ENCODE measurements at regions not wholly inside any gene's neighbourhood (a gene's known extent, or its start where the extent isn't known, plus 50 kb on each side); places are given as distances from the start of the nearest gene placed in this dataset.

GRCh38 chr7:115883629-115884028 lies 146.9 kb downstream of the TFEC start:
- DNase-seq (ENCODE audit: low read depth in 2 of 2): no peak

GRCh38 chr7:115881476-115881875 lies 149.1 kb downstream of the TFEC start:
- DNase-seq (ENCODE audit: low read depth in 2 of 2): no peak

DNA sequence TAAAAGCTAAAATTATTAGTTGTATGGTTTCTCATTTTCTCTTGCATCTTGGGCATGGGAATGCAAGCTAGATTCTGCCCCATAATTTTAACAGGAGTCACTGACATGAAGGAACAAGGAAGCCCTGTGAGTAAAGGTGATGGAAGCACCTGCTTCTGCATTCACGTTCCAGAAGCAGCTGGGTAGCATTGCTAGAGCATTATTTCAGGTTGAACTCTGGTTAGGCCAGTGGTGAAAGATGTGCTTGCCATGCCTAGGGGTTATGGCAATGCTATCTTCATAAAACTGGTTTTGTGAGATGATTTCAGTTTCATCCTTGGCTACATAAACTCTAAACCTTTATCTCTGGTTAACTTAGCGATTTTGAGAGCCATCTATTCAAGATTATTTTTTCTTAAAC lies 151.4 kb downstream of the TFEC start:
- DNase-seq (ENCODE audit: low read depth in 2 of 2): no peak

DNA sequence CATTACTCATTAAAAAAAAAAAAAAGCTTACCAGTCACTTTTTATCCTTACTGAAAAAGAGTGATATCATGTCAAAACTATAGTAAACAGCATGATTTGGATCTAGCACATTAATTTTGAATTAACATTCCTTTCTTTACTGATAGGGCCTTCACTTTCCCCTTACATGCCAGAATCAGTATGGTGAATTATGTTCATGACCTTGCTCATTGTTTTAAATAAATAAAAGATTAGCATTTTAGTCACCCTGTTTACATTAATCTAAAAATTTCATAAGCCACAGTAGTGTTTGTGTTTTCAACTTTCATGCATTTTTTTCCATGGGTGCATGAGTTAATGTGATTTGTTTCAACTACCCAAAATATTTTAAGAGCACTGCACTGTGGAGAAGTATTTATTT lies 160.8 kb downstream of the TFEC start:
- DNase-seq (ENCODE audit: low read depth in 2 of 2): no peak

GRCh38 chr7:115869190-115869589 lies 161.4 kb downstream of the TFEC start:
- peak; percentile 17 to 21 for DNase-seq (ENCODE audit: low read depth in 2 of 2)

GRCh38 chr7:115868369-115868768 lies 162.2 kb downstream of the TFEC start:
- DNase-seq (ENCODE audit: low read depth in 2 of 2): no peak

DNA sequence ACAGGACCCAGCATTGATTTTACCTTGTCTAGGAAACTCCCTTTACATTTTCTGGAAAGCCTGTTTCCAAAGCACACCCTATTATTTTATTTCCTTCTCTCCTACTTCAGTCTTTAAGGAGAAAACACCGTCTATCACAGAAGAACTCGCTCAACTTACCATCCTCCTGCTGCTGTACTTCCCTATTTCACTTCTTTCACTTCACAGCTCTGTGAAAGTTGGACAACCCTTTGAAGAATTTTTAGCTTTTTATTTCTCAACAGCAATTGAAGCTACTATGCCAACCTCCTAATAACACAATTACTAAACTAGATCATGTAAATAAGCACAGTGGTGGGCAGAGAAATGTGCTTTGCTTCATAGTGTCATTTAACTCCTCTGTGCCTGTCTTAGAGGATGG lies 166.5 kb downstream of the TFEC start:
- DNase-seq (ENCODE audit: low read depth in 2 of 2): no peak

GRCh38 chr7:115851291-115851690 lies 179.3 kb downstream of the TFEC start:
- peak; percentile 15 to 22 for DNase-seq (ENCODE audit: low read depth in 2 of 2)

GRCh38 chr7:115850774-115851173 lies 179.8 kb downstream of the TFEC start:
- DNase-seq (ENCODE audit: low read depth in 2 of 2): no peak

DNA sequence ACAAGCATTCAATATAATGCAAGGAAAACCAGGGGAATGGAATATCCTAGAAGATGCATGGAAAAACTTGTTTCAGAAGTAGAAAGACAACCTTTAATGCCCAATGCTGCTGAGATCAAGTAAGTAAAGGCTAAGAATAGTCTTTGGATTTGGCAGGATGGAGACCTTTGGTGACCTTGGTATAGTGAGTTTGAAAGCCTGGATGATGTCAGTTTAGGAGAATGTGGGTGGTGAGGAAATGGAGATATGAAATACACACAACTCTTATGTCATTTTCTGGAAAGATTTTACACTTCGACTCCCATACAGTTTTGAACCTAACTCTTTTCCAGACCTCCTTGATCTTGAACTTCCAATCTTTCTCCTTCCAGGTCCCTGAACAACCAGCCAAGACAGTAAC lies 185.7 kb downstream of the TFEC start:
- DNase-seq (ENCODE audit: low read depth in 2 of 2): no peak

GRCh38 chr7:115840702-115841101 lies 189.9 kb downstream of the TFEC start:
- no peak for DNase-seq (ENCODE audit: low read depth in 2 of 2)

DNA sequence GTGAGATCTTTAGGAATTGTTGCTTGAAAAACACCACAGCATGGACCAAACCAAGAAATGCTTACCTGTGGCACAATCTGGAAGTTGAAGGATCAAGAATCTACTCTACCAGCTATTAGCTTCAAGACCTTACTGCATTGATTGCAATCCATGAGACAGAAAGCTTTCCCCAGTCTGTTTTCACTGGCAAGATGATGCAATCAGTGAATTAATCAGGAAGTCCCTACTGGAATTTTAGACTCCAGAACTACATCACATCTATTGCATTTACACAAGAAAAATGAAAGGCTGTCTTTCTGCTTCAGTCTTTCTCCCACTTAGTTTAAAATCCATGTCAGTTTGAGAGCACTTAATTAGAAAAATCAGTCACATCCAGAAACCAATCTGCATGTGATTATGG lies 191.7 kb downstream of the TFEC start:
- peak; percentile 28 to 33 for DNase-seq (ENCODE audit: low read depth in 2 of 2)

DNA sequence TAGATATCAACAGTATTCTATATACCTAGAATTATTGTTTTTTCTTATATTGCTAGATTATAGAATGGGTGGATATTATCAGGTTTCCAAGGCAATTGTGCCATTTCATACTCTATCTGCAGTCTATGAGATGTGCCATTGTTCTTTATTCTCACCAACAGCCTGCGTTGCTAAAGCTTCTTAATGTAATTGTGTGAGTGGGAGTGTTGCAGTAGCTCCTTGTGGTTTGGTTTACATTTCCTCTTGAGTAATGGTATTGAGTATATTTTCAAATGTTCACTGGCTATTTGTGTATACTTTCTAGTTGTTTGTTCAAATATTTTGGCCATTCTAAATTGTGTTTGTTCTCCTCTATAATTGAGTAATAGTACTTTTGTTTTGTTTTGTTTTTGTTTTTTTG lies 199.2 kb downstream of the TFEC start:
- DNase-seq (ENCODE audit: low read depth in 2 of 2): no peak

- DNase-seq (ENCODE audit: low read depth in 2 of 2): no peak
Measured at GRCh38 chr7:115827305-115828045, 203.1 kb downstream of the TFEC start.

GRCh38 chr7:115825456-115826115 lies 205.0 kb downstream of the TFEC start:
- peak in 1 of 2 experiments; percentile 13 for DNase-seq (ENCODE audit: low read depth in 2 of 2)

DNA sequence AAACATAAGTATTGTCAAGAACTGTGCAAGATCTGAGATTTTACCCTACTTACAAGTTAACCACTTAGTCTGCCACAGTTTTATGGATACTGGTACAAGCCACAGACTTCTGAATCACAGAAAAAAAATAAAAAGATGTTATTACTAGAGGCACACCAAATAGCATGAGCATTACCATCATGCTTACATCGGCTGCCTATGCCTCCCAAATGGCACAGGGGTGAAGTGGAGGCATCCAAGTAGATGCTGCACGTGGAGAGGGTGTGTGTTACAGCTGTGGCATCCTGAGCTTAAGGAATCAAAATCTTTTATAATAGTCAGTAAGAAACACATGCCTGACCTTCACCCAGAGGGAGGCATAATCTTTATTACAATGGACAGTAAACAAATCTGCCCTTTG lies 207.8 kb downstream of the TFEC start:
- DNase-seq (ENCODE audit: low read depth in 2 of 2): no peak

DNA sequence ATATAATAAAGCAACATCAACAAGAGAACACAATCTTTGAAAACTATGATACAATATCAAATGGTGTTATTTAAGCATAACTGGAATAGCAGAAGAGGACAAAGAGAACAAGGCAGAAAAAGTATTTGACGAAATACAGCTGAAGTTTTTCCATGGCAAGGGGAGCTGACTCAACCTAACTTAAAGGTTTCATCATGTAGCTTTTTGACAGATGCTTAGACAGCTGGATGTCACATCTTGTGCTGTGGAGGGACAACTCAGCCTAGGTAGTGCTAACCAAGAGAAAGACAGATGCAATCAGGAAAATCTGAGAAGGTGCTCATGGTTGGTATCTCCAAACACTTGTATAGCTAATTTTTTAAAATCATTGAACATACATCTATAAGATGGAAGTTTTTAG lies 208.2 kb downstream of the TFEC start:
- DNase-seq (ENCODE audit: low read depth in 2 of 2): no peak

DNA sequence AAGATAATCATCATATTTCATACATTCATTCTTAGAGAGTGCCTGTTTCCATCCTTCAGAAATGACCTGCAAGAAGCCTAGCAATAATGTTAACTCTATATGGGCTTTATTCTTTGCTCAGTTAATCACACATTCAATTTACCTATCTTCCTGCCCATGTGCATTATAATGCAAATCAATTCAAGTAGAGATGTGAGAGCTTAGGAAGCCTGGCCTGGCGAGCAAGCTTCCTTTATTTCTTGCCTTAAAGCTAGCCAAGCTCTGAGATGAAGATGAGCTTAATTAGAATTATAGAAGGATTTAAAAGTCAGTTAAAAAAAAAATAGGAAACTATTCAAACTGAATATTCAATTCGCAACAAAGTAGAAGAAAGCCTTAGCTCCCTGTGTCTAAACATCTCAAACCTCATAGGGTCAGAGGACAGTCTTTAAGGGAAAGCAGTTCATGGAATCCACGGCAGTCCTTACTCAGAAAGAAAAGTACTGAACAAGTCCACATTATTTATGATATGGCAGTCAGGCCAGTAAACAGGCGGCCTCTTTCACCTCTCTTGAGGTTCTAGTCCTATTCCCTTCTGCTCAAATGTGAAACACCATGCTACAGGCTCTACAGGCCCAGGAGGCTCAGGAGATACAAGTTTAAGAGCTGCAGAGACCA lies 214.1 kb downstream of the TFEC start:
- no peak for DNase-seq (ENCODE audit: low read depth in 2 of 2)

- no peak for DNase-seq (ENCODE audit: low read depth in 2 of 2)
Measured at GRCh38 chr7:115812794-115813193, 217.8 kb downstream of the TFEC start.

DNA sequence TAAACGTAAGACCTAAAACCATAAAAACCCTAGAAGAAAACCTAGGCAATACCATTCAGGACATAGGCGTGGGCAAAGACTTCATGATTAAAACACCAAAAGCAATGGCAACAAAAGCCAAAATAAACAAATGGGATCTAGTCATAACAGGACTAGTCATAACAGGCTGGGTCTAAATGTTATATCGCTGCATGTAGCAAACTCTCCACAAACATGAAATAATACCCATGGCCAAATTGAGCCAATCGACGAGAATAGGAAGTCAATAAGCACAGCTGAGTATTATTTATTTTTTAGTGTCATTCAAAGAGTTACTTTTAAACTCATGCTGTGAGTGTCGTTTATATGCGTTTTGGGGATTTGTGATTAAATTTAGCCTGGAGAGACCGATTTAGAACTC lies 225.1 kb downstream of the TFEC start:
- DNase-seq (ENCODE audit: low read depth in 2 of 2): no peak

DNA sequence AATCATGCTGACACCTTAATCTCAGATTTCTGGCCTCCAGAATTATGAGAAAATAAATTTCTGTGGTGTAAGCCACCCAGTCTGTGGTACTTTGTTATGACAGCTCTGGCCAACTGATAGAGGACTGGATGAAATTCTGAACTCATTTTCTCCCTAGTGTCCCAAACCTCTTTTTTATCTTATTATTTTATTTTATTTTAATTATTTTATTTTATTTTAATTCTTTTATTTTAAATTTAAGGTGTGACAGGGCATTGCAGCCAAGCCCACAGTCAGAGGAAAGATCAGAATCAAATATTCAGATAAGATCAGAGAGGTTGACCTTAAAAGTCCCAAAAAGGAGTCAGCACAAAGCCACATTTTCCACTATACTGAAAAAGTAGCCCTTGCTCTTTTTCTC lies 228.1 kb downstream of the TFEC start:
- DNase-seq (ENCODE audit: low read depth in 2 of 2): no peak

DNA sequence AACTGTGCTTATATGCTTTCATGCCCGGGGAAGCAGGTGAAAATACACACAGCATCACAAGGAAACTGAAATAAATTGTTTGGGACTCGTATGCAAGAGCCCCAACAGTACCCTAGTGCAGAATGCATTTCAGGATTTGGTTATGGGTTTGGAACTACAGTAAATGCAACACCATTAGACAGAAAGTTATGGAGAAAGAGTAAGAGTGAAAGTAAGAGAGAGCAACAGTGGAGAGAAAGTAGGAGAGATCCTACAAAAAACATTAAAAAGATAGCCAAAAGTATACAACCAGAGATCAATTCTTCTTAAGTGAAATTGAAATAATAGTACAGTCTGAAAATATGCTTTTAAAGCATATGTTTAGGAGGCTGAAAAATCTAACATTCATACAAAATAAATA lies 231.1 kb downstream of the TFEC start:
- DNase-seq (ENCODE audit: low read depth in 2 of 2): no peak

All from fibroblast of skin of left biceps (primary cell).